Stimulated activated naive CD8-positive, alpha-beta T cell treated with anti-CD3 and anti-CD28 coated beads, Interleukin-15, Interleukin-2, amounts not matched to agents 100 ng/mL and 50 ng/mL, for 24 hours (primary cell): ENCODE measurements at regions not wholly inside any gene's neighbourhood (a gene's known extent, or its start where the extent isn't known, plus 50 kb on each side); places are given as distances from the start of the nearest gene placed in this dataset.
"Not testable (repeated sequence)": the region's sequence is repeated elsewhere in the genome, so short reads cannot be mapped to it uniquely, and the experiment has no call there.

Experiments
- H3K27ac Mint-ChIP-seq: one replicate; pipeline ENCODE4 v1.8.0; 2021; ENCODE audit warnings: mild to moderate bottlenecking, mixed read lengths
- H3K27me3 Mint-ChIP-seq: one replicate; pipeline ENCODE4 v1.8.0; 2021; ENCODE audit warnings: mixed read lengths
- H3K36me3 Mint-ChIP-seq: one replicate; pipeline ENCODE4 v1.8.0; 2021; ENCODE audit warnings: low read depth, mixed read lengths
- H3K4me1 Mint-ChIP-seq: one replicate; pipeline ENCODE4 v1.8.0; 2021; ENCODE audit warnings: low read depth, mixed read lengths
- H3K4me3 Mint-ChIP-seq: one replicate; pipeline ENCODE4 v1.8.0; 2021; ENCODE audit warnings: mild to moderate bottlenecking, mixed read lengths
- H3K9me3 Mint-ChIP-seq: one replicate; pipeline ENCODE4 v1.8.0; 2021; ENCODE audit warnings: mixed read lengths

DNA sequence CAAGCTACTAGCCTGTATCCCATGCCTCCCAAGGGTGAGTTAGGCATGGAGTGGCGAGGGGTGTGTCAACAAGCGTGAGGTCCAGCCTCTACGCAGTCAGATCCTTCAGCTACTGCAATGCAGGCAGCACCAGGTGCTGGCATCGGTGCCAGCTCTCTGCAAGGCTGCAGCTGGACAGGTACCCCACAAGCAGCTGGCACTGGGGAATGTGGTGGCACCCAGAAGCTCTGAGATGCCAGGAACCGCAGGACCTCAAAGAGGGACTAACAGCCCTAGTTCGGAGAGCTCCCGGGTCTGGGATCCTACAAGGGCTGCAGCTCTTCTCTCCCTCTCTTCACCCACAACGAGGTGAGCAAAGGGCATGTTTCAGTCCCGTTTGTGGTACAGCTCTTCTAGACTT lies 974.5 kb downstream of the LTN1 start:
- no peaks in the 10 kb centered on the region for H3K27me3 Mint-ChIP-seq
- no peaks in the 10 kb centered on the region for H3K4me1 Mint-ChIP-seq
- H3K27ac Mint-ChIP-seq, result no peak overlapping the region
- H3K9me3 Mint-ChIP-seq, result no peaks in the 10 kb centered on the region
- no peak overlapping the region for H3K4me3 Mint-ChIP-seq
- no peaks in the 10 kb centered on the region for H3K36me3 Mint-ChIP-seq

DNA sequence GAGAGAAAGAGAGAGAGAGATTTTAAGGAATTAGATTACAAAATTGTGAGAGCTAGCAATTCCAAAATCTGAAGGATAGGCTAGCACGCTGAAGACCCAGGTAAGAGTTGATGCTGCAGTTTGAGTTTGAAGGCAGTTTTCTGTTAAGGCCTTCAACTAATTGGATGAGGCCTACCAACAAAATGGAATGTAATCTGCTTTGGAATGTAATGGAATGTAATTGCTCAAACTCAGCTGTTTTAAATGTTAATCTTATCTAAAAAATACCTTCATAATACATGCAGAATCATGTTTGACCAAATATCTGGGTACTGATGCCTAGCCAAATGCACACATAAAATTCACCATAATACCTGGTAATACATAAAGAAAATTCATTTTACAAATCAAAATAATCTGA lies 976.1 kb downstream of the LTN1 start:
- Mint-ChIP-seq H3K27ac (no peak overlapping the region), H3K36me3 (no peaks in the 10 kb centered on the region), H3K4me1 (no peaks in the 10 kb centered on the region), H3K27me3 (no peaks in the 10 kb centered on the region), H3K4me3 (no peak overlapping the region), H3K9me3 (no peaks in the 10 kb centered on the region)

DNA sequence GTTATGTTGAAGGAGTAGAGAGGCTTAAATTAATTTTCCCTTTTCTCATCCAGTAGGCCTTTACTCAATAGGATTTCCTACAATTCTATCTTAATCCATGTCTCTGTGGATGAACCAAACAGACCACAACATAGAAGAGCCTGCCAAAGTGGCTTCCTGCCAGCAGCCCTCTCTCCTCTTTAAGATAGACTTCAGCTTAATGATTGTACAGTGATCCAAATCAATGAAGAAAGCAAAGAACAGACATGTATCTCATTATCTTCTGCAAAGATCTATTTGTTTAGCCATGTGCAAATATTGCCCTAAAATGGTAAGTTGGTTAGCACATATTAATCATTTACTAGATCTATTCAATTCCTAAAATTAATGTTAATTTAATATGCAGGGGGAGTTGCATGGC lies 979.6 kb downstream of the LTN1 start:
- not testable (repeated sequence) for H3K27me3 Mint-ChIP-seq, H3K27ac Mint-ChIP-seq, H3K4me3 Mint-ChIP-seq, H3K9me3 Mint-ChIP-seq, H3K4me1 Mint-ChIP-seq, H3K36me3 Mint-ChIP-seq

DNA sequence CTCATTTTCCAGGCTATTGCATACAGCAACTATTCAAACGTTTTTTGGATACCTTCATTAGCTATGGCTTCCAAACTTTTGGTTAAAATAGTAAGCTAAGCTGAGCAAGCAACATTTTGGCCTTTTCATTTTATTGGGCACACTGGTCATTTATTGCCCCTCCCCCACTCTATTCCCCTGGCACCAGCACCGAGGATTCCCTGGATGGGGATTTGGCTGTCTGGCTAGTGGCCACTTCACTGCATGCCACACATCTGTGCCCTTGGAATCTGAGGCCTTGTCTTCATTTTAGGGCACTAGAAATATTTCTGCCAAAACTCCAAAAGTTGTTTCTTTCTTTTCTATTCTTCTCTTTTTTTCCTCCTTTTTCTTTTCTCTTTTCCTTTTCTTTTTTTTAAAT lies 980.7 kb downstream of the LTN1 start:
- H3K27me3 Mint-ChIP-seq, H3K9me3 Mint-ChIP-seq, H3K36me3 Mint-ChIP-seq, H3K27ac Mint-ChIP-seq, H3K4me3 Mint-ChIP-seq, H3K4me1 Mint-ChIP-seq: not testable (repeated sequence)

DNA sequence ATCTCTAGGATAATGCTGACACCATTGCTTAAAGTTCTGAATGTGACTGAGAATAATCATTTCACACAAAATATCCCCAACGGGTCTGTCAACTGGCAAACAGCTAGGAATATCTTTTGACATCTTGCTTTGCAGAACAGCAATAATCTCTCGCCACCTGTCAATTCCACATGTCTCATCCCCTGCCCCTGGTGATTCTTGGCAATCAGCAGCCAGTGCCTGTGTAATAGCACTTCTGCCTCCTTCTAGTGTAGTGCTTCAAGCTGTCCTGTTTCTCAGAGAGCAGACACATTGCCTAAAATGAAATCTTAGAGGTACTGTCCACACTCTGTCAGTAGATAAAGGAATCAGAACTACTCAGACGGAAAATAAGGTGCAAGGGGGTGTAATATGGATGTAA lies 984.4 kb downstream of the LTN1 start:
- H3K9me3 Mint-ChIP-seq, H3K36me3 Mint-ChIP-seq, H3K27me3 Mint-ChIP-seq, H3K4me3 Mint-ChIP-seq, H3K27ac Mint-ChIP-seq, H3K4me1 Mint-ChIP-seq: not testable (repeated sequence)

DNA sequence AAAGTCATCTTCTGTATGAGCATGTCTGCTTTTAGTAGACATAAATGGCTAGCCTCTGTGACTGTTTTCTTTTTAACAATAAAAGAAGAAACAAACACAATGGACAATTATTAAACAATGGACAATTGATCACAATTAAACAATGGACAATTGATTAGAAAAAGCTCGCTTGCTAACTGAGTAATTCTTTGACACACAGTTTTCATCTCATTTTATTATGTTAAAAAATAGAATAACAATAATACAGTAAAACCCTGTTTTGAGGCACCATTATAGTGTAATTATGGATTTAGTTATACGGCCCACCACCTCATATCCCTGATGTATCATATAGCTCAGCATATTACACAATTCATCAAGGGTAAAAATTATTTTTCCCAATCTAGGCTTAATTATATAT lies 989.0 kb downstream of the LTN1 start:
- not testable (repeated sequence) for H3K27ac Mint-ChIP-seq, H3K9me3 Mint-ChIP-seq, H3K36me3 Mint-ChIP-seq, H3K27me3 Mint-ChIP-seq, H3K4me1 Mint-ChIP-seq, H3K4me3 Mint-ChIP-seq

DNA sequence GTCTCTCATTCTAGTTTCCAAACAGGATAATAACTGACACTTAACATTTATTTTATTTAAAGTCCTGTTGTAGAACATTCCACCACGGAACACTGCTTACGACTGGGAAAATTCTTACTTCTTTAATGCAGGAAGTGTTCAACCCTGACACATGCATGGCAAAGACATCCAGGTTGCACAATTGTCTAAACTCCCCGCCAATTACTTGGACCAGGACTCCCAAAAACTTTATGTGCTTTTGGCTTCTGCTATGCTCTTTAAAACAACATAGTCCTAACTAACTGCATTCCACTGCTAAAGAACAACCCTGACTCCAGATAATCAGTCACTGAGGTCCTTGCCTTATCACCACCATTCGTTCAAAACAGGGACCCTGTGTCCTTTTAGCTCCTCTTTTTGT lies 995.8 kb downstream of the LTN1 start:
- not testable (repeated sequence) for H3K4me1 Mint-ChIP-seq

DNA sequence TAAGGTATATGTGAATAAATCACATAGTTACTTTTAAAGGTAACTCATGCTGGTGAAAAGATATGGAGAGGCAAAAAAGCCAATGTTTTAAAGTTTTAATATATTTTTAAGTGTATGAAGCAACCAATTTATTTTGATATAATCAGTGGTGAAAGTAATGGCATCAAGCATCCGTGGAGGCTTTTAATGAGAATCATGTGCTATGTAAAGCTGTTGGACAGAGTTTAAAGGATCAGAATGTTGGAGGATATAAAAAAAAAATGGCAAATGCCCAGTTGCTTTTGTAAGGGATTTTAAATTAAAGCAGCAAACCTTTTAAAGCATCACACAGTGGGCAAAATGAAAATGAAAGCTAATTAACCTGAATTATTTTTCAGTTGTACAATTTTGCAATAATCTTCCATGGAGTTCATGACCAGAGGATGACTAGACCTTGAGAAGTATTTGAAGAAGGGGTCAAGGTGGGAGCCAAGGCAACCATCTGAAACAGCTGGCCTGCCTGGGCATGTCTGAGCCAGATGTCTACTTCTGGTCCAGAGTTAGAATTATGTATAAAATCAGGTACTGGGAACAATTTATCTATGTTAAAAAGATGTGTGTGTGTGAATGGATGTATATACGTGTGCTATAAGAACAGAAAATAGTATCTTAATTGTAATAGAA lies 1007.9 kb downstream of the LTN1 start:
- H3K36me3 Mint-ChIP-seq, H3K4me1 Mint-ChIP-seq, H3K9me3 Mint-ChIP-seq, H3K27me3 Mint-ChIP-seq, H3K4me3 Mint-ChIP-seq, H3K27ac Mint-ChIP-seq: not testable (repeated sequence)

More for the DNA sequence above, 995.8 kb downstream of the LTN1 start:
- not testable (repeated sequence) for H3K27me3 Mint-ChIP-seq, H3K4me3 Mint-ChIP-seq, H3K36me3 Mint-ChIP-seq, H3K27ac Mint-ChIP-seq, H3K9me3 Mint-ChIP-seq

DNA sequence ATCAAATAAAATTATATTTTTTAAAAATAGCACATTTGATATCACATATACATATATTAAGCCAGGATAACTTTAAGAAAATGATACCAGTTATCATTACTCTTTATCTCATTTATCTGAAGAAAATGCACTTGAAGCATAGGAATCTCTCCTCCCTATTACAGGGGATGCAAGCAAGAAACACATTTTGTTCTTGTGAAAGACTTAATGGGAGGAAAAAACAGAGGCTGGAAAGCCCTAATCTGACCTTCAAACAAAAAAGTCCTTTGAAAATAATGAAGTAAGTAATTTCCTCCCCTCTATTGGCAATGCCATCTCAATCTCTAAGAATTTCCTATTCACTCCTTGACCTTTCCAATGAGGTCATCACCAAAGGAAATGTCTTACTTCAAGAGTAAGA lies 1012.6 kb upstream of the ADAMTS5 start:
- not testable (repeated sequence) for H3K36me3 Mint-ChIP-seq, H3K27me3 Mint-ChIP-seq, H3K27ac Mint-ChIP-seq, H3K9me3 Mint-ChIP-seq, H3K4me3 Mint-ChIP-seq, H3K4me1 Mint-ChIP-seq

DNA sequence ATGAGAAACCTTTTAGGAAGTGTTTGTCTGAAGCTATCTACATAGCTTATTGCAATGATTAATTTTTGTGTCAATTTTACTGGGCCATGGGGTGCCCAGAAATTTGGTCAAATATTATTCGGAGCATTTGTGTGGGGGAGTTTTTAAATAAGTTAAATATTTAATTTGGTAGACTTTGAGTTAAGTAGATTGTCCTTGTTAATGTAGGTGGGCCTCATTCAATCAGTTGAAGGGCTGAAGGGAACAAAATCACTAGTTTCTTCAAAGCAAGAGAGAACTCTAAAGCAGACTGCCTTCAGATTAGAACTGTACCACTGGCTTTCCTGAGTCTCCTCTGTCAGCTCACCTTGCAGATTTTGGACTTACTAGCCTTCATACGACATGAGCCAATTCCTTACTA lies 1008.6 kb upstream of the ADAMTS5 start:
- H3K4me1 Mint-ChIP-seq, result no peaks in the 10 kb centered on the region
- no peaks in the 10 kb centered on the region for H3K27me3 Mint-ChIP-seq
- H3K9me3 Mint-ChIP-seq, result peaks cover 3% of the 10 kb centered on the region
- no peak overlapping the region for H3K27ac Mint-ChIP-seq
- no peaks in the 10 kb centered on the region for H3K36me3 Mint-ChIP-seq
- H3K4me3 Mint-ChIP-seq, result no peak overlapping the region

DNA sequence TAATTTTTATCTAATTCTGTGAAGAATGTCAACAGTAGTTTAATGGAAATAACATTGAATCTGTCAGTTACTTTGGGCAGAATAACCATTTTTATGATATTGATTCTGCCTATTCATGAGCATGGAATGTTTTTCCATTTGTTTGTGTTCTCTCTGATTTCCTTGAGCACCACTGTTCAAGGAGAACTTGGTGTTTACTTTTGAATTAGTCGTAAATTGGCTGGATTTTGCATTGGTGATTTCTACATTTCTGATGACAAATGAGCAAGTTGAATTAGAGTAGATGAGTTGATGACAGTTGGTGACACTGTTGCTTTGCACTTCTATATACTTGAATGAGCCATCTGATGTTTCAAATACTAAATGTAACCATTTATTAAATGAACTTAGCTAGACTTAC lies 1007.3 kb upstream of the ADAMTS5 start:
- not testable (repeated sequence) for H3K27me3 Mint-ChIP-seq, H3K4me3 Mint-ChIP-seq, H3K4me1 Mint-ChIP-seq, H3K36me3 Mint-ChIP-seq, H3K9me3 Mint-ChIP-seq, H3K27ac Mint-ChIP-seq

DNA sequence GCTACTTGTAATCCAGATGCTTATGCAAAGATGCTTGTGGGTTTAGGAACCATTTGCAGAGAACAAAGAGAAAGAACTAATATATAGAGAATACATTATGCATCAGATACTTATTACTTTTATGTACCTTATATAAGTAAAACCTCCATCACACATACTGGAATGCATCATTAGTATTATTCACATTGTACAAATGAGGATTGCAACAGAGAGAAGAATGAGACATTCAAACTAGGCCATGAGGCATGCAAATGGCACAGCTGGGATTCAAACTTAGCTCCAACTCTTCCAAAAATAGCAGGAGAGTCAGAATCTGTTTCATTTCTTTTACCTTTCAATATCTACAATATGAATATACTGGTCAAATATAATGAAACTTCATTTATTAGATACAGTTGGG lies 1001.4 kb upstream of the ADAMTS5 start:
- not testable (repeated sequence) for H3K4me1 Mint-ChIP-seq, H3K9me3 Mint-ChIP-seq, H3K27ac Mint-ChIP-seq, H3K4me3 Mint-ChIP-seq, H3K27me3 Mint-ChIP-seq, H3K36me3 Mint-ChIP-seq

DNA sequence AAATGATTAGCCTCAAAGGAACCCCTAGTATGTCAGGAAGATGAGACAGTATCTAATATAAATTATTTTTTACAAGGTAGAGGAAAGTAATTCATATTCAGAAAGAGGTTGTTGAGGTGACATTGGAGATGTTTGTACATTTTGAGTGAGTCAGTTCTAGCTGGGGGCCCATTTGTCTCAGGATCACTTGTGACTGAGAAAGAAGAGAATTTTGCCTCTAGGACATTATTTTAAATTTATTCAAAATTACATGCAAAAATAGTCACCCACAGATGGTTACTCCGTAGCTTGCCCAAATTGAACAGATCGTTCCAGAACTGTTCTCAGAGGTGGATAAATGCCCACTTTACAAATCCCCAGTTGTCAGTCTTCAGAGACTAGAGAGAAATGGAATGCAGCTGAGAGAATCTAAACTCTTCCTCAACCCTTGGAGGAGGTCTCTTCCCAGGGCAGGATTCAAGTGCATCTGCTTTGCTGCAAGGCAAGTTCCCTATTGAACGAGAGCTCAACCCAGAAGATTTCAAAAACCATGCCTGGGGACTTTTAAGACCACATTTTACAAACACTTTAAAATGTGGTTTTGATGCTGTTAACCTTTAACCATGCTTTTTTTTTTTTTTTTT lies 987.8 kb upstream of the ADAMTS5 start:
- no peak overlapping the region for H3K4me3 Mint-ChIP-seq
- H3K27me3 Mint-ChIP-seq, result no peaks in the 10 kb centered on the region
- no peaks in the 10 kb centered on the region for H3K9me3 Mint-ChIP-seq
- no peak overlapping the region for H3K27ac Mint-ChIP-seq
- H3K36me3 Mint-ChIP-seq, result no peaks in the 10 kb centered on the region
- no peaks in the 10 kb centered on the region for H3K4me1 Mint-ChIP-seq

DNA sequence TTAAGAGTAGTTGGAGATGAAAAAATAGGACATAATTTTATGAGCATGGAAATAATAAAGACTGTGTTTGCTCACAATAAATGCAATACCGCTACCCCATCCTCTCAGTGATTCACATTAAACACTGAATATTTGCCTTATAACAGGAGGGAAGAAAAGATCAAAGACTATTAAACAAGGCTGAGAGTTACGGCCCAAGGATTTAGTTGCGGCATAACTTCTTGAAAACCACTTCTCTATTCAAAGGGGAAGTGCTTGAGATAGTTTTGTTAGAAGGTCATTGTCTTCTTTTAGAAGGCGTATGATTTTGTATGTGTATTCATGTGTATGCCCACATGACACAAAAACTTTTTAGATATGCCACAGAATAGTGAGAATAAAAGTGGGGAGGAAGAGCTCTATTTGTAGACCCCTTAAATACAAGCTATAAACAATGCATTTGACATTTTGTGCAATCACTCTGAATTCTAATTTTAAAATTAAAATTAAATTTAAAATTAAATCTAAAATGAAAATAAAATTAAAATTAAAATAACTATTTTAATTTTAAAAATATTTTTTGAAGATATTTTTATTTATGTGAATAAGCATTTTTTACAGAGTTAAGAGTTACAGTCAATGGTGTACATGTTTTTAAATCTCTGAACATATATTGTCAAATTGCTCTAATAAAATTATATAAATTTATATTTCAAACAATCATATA lies 986.6 kb upstream of the ADAMTS5 start:
- H3K4me1 Mint-ChIP-seq, result no peaks in the 10 kb centered on the region
- H3K36me3 Mint-ChIP-seq, result no peaks in the 10 kb centered on the region
- no peaks in the 10 kb centered on the region for H3K27me3 Mint-ChIP-seq
- H3K4me3 Mint-ChIP-seq, result no peak overlapping the region
- H3K27ac Mint-ChIP-seq, result no peak overlapping the region
- H3K9me3 Mint-ChIP-seq, result peaks cover 4% of the 10 kb centered on the region

DNA sequence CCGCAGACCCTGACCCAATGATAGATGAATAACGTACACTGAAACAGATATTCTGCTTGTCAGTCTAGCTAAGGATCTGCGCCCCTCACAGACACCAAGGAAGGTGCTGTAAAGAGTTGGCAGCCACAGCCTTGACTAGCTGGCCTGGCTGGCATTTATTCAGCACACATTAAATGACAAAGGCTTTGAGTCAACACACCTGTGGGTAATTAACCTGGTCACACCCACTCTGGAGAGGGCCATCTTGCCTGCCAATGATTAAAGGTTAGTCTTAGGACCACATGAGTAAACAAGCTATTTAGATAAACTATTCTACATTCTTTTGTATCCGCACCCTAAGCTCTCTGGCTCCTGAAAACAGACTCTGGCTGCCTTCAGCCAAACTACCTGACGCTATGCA lies 982.2 kb upstream of the ADAMTS5 start:
- H3K9me3 Mint-ChIP-seq, H3K36me3 Mint-ChIP-seq, H3K4me3 Mint-ChIP-seq, H3K4me1 Mint-ChIP-seq, H3K27me3 Mint-ChIP-seq, H3K27ac Mint-ChIP-seq: not testable (repeated sequence)

DNA sequence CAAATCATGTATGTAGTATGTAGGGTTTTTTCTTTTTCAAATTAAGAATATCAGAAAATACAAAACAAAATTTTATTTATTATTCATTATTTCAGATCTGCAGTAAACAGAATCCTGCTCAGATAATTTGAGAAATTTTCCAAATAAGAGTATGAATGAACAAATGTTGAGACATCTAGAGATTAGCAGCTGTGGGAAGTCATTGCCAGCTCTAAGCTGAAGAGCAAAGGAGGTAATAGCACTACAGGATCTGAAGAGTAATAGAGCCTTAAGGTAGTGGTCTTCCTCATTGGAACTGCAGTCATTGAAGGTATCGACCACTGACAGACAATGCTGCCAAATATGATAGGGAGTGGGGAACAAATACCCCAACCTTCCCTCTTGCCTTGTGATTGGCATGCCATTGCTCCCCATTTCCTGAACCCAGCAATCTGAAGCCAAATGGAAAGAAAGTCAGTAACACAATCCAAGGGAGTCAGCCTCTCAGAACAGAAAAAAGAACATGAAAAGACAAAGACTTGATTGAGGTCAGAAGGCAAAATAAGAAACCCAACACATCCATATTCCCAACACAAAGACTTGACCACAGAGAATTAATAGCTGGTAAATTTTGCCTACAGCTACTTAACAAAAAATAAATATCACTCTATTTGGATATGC lies 963.4 kb upstream of the ADAMTS5 start:
- not testable (repeated sequence) for H3K4me1 Mint-ChIP-seq, H3K27ac Mint-ChIP-seq, H3K9me3 Mint-ChIP-seq, H3K4me3 Mint-ChIP-seq, H3K27me3 Mint-ChIP-seq, H3K36me3 Mint-ChIP-seq
